Keratinocyte (primary cell): ENCODE measurements at regions not wholly inside any gene's neighbourhood (a gene's known extent, or its start where the extent isn't known, plus 50 kb on each side); places are given as distances from the start of the nearest gene placed in this dataset.

Source experiments
- CTCF ChIP-seq, 3 experiments: IDR thresholded peaks in 1 of 3; conservative IDR thresholded peaks in 1 of 3; optimal IDR thresholded peaks in 1 of 3; 2 replicates in 2 of 3; 3 replicates in 1 of 3; pipeline versions ENCODE3 to v1.5.1; 2011; ENCODE audit warnings: low read length in 3 of 3, mild to moderate bottlenecking in 3 of 3, moderate library complexity in 2 of 3, control low read depth in 1 of 3, inconsistent platforms in 1 of 3; ENCODE audit not compliant: insufficient read depth in 2 of 3; ENCODE audit errors: extremely low read depth in 1 of 3
- EZH2 ChIP-seq: IDR thresholded peaks from one replicate; pipeline ENCODE4 v1.6.1; 2012; ENCODE audit warnings: inconsistent platforms, mild to moderate bottlenecking, low read length, moderate library complexity

GRCh38 chr2:111656436-111656835 lies 227.6 kb downstream of the ANAPC1 start:
- TF ChIP-seq CTCF (optimal IDR thresholded peaks at IDR 0.05 in 1 of 3, IDR thresholded peaks at IDR 0.05 in 1 of 3, conservative IDR thresholded peaks at IDR 0.05 in 1 of 3; ENCODE audit: extremely low read depth in 1 of 3, insufficient read depth in 2 of 3, low read length in 3 of 3) (no peak), EZH2 (no peak)
